GM10248 (cell line): ENCODE measurements at regions not wholly inside any gene's neighbourhood (a gene's known extent, or its start where the extent isn't known, plus 50 kb on each side); places are given as distances from the start of the nearest gene placed in this dataset.

Source experiments
- CTCF ChIA-PET: fragments of 300-600 bp; sonication (Branson Sonifier 250); formaldehyde crosslinking; extraction: SDS; loops from one replicate; lab custom pipeline; 2021; ENCODE audit warnings: antibody characterized with exemption; lab: Yijun Ruan, JAX
- POLR2A ChIA-PET: fragments of 350-650 bp; sonication (Branson Sonifier 250); formaldehyde crosslinking; extraction: SDS; loops from one replicate; lab custom pipeline; 2020; ENCODE audit warnings: antibody characterized with exemption; lab: Yijun Ruan, JAX
- DNase-seq: peaks from one replicate; pipeline ENCODE4 v3.0.0; 2012; ENCODE audit errors: extremely low spot score
- TF ChIP-seq, protein P1 (sequence below): IDR thresholded peaks from 2 replicates; pipeline ENCODE4 v1.5.1; 2012; ENCODE audit warnings: mild to moderate bottlenecking, low read depth; ENCODE audit errors: extremely low read depth, missing control alignments, control extremely low read depth

DNA sequence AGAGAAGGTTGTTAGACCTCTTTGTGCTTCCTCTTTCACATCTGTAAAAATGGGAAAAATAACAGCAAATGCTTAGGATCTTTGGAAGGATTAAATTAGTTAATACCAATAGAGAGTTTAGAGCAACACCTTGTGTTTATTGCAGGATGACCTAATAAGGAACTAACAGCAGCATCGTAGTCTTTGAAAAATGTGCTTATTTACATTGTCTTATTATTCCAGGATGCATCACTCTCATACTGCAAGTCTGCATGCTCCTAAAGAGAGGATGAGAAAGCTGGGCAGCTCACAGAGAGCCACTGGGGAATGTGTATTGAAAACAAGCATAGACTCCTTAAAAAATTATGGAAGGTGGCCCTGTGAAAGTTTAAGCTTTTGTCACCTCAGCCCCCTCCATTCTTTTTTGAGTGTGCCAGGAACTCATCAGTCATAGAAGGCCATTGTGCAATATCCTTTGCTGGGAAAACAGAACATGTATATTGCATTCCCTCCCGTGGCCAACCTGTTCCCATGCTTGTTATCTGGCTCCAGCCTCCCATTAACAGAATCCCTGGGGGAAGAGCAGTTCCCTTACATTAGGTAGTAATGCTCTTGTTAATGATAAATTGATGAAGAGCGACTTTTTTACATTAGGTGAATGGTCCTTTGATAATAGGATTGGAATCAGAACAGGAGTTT lies 180.7 kb downstream of the ZNF326 start:
- TF ChIP-seq, protein P1, sequence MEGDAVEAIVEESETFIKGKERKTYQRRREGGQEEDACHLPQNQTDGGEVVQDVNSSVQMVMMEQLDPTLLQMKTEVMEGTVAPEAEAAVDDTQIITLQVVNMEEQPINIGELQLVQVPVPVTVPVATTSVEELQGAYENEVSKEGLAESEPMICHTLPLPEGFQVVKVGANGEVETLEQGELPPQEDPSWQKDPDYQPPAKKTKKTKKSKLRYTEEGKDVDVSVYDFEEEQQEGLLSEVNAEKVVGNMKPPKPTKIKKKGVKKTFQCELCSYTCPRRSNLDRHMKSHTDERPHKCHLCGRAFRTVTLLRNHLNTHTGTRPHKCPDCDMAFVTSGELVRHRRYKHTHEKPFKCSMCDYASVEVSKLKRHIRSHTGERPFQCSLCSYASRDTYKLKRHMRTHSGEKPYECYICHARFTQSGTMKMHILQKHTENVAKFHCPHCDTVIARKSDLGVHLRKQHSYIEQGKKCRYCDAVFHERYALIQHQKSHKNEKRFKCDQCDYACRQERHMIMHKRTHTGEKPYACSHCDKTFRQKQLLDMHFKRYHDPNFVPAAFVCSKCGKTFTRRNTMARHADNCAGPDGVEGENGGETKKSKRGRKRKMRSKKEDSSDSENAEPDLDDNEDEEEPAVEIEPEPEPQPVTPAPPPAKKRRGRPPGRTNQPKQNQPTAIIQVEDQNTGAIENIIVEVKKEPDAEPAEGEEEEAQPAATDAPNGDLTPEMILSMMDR: no peak
- CTCF ChIA-PET: no interaction called here
- POLR2A ChIA-PET: no interaction called here
- DNase-seq: no peak

DNA sequence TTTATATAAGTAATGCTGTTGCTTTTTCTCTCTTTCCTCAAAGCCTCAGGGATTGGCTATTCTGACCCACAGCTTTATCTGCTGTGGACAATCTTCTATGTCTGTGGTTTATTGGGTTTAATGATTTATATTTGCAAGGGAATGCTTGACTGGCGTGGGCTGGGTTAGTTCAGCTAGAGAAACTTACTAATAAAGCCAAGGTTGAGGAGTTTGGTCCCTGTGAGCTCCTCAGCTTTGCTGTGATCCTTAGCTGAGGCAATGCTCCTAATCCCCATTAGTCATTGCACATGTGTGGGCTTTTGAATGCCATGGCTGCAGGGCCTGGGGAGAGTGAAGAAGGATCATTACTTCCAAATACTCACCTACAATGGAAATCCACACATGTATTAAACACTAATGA lies 179.3 kb downstream of the ZNF326 start:
- TF ChIP-seq, protein P1: no peak
- CTCF ChIA-PET: interaction anchor here (0.9 to 1.9 kb wide), 2 partner anchors 26 to 107 kb away, joined by 3 to 5 read pairs; no protein-coding TSS in a partner anchor
- POLR2A ChIA-PET: no interaction called here
- no peak for DNase-seq

DNA sequence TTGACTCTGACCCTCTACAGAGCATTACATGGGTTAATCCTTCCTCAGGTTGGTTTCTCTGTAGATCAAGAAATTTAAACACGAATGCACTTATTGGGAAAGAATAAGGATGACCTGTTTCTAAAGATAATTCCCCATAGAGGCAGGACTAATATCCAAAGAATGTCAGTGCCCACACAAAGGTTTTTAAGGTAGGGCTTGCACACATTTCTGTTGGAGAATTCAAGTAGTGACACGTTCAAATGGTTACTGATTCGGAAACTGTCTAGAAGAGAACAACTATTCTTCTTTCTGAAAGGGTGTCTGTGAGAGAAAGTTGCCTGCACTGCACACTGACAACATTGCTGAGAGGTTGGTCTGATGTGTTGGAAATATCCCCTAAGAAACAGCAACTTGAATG lies 167.3 kb downstream of the ZNF326 start:
- TF ChIP-seq, protein P1: no peak
- ChIA-PET CTCF (no interaction called here), POLR2A (no interaction called here)
- DNase-seq: no peak

DNA sequence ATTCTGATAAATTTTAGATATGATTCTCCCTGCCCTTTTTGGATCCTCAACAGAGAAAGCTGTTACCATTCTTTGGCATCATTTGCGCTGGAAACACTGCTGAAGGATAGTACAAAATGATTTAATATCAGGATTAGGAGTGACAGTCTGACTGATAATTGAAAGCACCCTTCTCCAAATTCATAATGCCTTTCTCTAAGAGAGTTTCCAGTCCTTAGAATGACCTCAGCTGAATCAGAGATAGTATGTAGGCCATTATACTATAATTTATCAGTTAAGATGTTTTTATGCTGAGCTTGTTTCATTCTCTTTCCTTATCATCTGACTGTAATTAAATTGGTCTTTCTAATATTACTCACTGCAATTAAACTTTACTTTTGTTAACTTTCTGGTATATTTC lies 166.7 kb downstream of the ZNF326 start:
- POLR2A ChIA-PET: no interaction called here
- CTCF ChIA-PET: interaction anchor here (1.2 kb wide), 1 partner anchor 34 kb away, joined by 3 read pairs; no protein-coding TSS in a partner anchor
- TF ChIP-seq, protein P1: no peak
- DNase-seq: no peak

DNA sequence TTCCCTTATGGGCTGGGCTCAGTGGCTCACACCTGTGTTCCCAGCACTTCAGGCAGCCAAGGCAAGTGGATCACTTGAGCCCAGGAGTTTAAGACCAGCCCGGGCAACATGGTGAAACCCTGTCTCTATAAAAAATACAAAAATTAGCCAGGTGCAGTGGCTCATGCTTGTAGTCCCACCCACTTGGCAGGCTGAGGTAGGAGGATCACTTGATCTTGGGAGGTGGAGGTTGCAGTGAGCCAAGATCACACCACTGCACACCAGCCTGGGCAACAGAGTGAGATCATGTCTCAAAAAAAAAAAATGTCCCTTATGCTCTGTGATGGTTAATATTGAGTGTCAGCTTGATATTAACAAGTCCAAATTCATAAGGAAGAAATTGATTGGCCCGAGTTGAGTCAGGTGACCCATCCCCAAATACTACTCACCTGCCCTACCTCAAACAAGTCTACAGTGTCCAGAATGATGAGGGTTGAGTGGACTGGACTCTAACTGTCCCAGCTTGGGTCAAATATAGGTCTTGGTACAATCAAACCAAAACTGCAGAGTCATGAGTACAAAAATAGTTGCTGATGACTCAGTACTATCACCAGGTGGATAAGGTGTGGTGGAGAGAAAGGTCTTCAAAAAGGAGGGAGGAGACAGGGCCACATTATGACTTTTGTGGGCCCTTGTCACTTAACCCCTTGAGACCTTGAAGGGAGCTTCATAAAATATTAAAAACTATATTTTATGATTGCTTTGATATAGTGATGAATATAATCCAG lies 161.0 kb downstream of the ZNF326 start:
- CTCF ChIA-PET: no interaction called here
- TF ChIP-seq, protein P1: no peak
- POLR2A ChIA-PET: no interaction called here
- DNase-seq: no peak

DNA sequence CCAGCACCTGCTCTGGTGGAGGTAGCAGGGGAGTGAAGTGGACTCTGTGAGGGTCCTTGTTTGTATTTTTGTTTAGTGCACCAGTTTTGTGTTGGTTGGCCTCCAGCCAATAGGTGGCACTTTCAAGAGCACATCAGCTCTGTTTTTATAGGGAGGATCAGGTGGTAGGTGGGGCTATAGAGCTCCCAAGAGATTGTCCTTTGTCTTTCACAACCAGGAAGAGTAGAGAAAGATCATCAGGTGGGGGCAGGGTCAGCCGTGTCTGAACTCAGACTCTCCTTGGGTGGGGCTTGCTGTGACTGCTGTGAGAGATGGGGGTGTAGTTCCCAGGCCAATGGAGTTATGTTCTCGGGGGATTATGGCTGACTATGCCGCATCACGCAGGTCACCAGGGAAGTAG lies 159.8 kb downstream of the ZNF326 start:
- CTCF ChIA-PET: no interaction called here
- POLR2A ChIA-PET: no interaction called here
- TF ChIP-seq, protein P1: no peak
- DNase-seq: no peak
